NCI-H748 treated with DMSO at 0.1 percent for 48 hours (cell line): ENCODE measurements at regions not wholly inside any gene's neighbourhood (a gene's known extent, or its start where the extent isn't known, plus 50 kb on each side); places are given as distances from the start of the nearest gene placed in this dataset.
"Not testable (repeated sequence)": the region's sequence is repeated elsewhere in the genome, so short reads cannot be mapped to it uniquely, and the experiment has no call there.

Experiments
- DNase-seq: peaks from one replicate; lab custom pipeline; 2025; lab: John Stamatoyannopoulos, UW

DNA sequence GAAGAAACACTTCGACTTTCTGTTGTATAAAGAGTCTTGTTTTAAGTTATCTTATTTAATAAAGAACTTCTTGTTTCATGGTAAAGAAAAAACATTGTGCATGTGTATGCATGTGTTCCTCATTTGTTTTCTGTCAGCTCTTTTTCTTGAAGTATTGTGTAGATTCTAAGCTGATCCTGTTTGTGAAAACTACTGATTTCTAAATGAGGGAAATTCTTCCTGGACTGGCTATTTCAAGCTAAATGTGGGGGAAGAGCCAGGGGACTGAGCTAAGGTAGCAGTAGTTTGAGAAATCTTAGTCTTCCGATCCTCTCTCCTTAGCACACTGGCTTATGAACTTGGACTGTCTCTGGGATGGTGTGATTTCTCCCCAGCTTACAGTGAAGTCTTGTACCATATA, 56.4 kb upstream of the RBMS1 start:
- DNase-seq = no peak

GRCh38 chr2:160551259-160551658, 57.7 kb upstream of the RBMS1 start:
- no peak for DNase-seq

- DNase-seq = no peak
Observed at GRCh38 chr2:160555420-160556071, 61.9 kb upstream of the RBMS1 start.

- DNase-seq = no peak
Observed at GRCh38 chr2:160557903-160558302, 64.3 kb upstream of the RBMS1 start.

DNA sequence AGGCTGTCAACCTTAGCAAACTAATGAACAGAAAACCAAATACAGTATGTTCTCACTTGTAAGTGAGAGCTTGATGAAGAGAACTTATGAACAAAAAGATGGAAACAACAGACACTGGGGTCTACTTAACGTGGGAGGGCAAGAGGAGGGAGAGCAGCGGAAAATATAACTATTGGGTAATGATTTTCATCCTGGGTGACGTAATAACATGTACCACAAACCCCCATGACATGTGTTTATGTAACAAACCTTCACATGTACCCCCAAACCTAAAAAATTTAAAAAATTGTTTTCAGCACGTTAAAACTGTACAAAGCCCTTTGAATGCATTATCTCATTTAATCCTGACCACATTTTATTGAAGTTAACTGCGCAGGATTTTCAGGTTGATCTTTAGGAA, 64.9 kb upstream of the RBMS1 start:
- no peak for DNase-seq

DNA sequence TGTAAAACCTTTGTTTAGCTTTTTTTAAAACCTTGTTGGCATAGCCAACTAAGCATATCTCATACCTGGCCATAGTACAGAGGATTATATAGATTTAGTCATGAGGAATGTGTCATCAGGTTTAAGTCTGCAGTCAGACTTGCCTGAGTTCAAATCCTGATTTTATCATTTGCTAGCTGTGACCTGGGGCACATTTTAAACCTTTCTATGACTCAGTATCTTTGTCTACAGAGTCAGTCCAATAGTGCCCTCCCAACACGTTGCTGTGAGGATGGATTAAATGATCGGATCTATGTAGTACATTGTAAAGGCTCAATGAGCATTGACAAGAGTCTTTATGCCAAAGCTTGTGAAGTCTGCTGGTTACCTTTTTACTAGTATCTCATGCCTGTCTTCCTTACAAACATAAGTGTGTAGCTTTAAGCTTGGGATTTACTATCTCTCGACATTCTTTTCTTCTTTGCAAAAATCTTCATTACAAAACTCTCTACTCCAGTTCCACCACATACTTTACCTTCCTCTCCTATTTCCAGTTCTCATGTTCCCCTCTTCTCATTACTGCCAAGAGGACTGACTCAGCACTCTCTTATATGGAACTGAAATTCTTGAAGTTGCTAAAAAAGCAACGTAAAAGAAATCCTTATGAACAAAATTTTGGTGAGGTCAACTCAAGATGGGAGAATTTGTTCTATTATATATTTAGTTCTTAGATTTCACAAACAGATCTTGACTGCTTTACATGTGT, 68.1 kb upstream of the RBMS1 start:
- no peak for DNase-seq

- no peak for DNase-seq
Observed at GRCh38 chr2:160562730-160563129, 69.1 kb upstream of the RBMS1 start.

DNA sequence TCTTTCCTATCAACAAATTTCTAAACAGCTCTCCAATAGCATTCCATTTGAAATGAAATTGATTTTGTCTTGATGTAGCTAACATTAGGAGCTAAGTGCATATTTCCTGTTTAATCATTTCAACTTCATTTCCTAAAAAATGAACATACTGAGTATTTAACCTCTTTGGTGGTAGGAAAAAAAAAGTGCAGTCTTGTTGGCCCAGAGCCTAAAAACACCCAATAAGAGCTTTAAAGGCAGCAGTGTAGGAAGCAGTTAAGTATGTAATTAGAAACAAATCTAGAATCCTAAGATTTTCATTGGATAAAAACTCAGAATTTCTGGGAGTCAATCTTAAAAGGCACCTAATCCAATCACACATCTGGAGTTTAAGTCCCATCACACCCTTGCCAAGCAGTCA, 71.0 kb upstream of the RBMS1 start:
- no peak for DNase-seq

GRCh38 chr2:160565099-160565845, 71.7 kb upstream of the RBMS1 start:
- DNase-seq = no peak

GRCh38 chr2:160566717-160567116, 73.1 kb upstream of the RBMS1 start:
- no peak for DNase-seq

DNA sequence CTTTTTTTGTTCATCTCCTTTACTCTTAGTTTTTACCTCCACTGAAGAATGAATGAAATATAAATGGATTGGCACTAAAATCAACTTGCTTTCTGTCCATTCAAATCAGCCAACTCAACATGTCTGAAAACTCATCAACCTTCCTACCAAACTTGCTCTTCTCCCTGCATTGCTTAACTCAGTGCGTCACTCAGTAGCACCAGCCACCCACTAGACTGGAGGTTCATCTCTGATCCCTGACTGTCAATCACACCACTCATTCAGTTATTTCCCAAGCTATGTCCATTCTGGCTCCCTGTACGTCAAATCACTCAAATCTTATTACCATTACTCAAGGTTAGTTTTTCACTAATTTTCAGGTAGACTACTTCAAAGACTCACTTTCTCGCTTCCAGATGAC, 75.2 kb upstream of the RBMS1 start:
- DNase-seq = no peak

DNA sequence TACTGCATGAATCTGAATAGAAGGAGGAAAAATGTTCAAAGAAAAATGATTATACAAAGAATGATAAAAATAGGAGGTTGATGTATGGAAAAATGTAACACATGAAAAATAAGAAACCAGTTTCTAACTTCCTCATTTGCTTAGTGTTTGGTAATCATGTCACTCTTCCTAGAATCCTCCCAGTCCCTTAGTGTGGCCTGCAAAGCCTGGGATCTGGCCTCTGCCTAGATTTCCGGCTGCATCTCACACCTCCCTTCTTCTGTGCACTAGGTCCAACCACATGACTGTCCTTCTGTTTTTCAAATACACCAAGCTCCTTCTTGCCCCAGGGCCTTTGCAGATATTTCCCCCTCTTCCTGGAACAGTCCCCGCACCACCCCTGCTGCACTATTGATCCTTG, 76.8 kb upstream of the RBMS1 start:
- DNase-seq = no peak

DNA sequence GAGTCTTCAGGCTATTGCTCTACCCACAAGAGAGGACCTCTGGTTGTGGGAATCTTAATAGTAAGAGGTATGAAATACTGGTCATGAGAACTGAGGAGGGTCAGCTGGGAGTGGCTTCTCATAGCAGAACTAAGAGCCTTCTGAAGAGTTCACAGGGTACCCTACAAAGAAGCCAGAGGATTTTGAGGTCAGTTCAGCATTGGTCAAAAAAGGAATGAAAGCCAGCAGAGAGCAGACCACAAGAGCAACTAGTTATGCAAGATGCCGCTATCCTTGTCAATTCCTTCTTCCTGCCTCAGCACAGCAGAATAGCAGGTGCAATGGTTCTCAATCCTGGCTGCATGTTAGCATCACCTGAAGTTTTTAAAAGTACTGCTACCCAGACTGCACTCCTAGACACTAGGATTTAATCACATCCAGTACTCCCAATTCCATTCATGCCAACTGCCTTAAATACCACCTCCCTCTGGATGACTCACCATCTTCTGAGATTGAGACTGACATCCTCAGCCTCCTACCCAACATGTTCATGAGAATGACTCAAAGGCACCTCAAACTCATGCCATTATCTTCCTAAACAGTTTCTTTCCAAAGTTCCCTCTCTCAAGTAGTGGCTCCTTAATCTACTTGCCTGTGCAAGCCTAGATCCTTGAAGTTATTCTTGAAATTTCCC, 81.0 kb upstream of the RBMS1 start:
- no peak for DNase-seq

- no peak for DNase-seq
Observed at GRCh38 chr2:160575368-160575767, 81.8 kb upstream of the RBMS1 start.

DNA sequence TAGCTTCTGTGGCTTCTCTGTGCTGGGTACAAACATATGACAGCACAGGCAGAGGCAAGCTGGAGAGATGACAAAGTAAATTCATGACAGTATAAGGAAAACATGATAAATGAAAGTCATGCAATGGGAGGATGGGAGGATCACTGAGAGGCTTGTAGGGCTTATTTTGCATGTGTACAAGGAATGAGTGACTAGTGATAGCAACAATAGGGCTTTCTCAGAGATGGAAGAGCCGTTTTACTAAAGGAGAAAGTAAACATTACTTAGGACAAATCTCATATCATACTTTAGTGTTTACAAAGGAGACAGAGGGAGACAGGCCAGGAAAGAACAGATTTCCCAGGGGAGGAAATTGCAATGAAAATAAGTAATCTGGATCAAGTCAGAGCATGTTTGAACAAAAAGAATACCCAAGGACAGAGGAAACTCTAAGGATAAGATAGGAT, 82.5 kb upstream of the RBMS1 start:
- no peak for DNase-seq

DNA sequence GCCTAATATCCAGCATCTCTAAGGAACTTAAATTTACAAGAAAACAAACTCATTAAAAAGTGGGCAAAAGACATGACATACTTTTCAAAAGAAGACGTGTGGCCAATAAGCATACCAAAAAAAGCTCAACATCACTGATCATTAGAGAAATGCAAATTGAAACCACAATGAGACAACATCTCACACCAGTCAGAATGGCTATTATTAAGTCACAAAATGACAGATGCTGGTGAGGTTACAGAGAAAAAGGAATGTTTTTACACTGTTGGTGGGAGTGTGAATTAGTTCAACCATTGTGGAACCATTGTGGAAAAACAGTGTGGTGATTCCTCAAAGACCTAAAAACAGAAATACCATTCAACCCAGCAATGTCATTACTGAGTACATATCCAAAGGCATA, 83.5 kb upstream of the RBMS1 start:
- not testable (repeated sequence) for DNase-seq

DNA sequence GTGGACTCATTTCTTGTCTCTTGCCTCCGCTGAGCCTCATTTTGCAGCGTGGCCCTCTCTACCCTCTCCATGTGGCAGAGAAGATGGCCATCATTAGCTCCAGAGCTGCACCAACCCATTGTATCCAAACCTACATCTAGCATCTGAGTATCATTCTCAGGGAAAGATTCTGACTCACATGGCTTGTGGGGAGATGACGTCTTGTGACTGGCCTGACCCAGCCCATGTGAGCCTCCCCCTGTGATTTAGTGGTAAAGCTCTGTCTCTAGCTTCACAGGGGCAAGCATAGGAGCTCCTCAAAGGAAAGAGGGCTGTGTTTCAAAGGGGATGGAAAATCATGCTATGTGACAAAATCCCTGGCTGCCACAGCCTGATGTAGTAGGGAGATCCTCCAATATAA, 87.4 kb upstream of the RBMS1 start:
- no peak for DNase-seq

- DNase-seq = no peak
Observed at GRCh38 chr2:160581448-160581847, 87.8 kb upstream of the RBMS1 start.

GRCh38 chr2:160582081-160582480, 88.5 kb upstream of the RBMS1 start:
- DNase-seq = no peak

DNA sequence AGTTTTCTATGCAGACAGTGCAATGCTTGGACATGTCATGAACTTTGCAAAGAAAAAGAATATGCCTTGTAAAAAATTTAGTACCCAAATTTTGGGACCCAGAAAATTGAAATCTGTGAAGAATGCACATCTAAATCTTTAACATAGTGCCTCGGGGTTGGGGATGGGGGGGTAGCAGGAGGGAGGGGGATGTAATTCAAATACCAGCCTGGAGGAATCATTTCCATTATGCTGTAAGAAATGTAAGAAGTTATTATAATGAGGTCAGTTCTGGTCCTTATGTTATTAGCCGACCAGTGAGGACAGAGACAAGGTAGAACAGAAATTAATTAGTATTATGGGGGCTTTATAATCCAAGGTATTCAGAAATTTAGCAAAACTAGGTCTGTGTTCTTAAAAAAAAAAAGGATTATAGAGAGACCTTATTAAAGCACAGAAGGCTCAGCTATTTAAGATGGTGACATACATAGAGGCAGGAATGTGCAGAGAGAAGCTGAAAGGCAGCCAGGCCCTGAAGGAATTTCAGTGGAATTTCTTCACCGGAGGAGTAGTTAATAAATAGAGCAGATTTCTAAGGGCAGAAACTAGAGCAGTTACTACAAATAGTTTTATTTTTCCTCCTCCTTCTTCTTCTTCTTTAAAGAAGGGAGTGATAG, 89.0 kb upstream of the RBMS1 start:
- no peak for DNase-seq

DNA sequence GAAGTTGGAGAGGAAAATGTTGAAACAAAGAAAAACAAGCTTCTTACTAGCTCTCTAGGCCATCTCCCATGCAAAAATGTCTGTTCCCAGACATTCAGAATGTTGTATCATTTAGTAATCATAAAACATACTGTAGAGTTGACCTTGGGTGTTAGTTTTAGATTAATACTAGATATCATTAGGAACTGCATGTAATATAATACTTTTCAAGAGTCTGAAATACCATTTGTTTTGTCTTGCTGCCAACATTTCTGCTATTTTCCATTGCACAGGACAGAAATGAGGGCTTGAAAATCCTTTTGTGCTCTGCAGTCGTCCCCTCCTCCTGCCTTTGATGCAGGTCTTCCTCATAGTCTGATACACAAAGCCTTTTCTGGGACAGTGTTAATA, 89.5 kb upstream of the RBMS1 start:
- DNase-seq = no peak
